MM.1S (cell line): ENCODE measurements at regions not wholly inside any gene's neighbourhood (a gene's known extent, or its start where the extent isn't known, plus 50 kb on each side); places are given as distances from the start of the nearest gene placed in this dataset.

Experiments used
- CTCF ChIP-seq: fragments of 300-600 bp; sonication (generic); IDR thresholded peaks from 2 replicates; pipeline ENCODE4 v1.5.1; 2016; ENCODE audit warnings: antibody characterized with exemption, low read length, mixed read lengths
- EZH2 ChIP-seq: fragments of 300-600 bp; sonication (generic); optimal IDR thresholded peaks from 2 replicates; pipeline ENCODE3; 2017; ENCODE audit warnings: low read depth, mild to moderate bottlenecking, antibody characterized with exemption, low read length, mixed read lengths
- EZH2phosphoT487 ChIP-seq: fragments of 300-600 bp; sonication (generic); IDR thresholded peaks from 2 replicates; pipeline ENCODE4 v1.6.1; 2018; ENCODE audit warnings: antibody characterized with exemption, low read length

GRCh38 chr14:50025776-50026175, 90.6 kb downstream of the VCPKMT start:
- TF ChIP-seq CTCF (no peak), EZH2 (no peak), EZH2phosphoT487 (no peak)
